HEK293 (cell line): ENCODE measurements at regions not wholly inside any gene's neighbourhood (a gene's known extent, or its start where the extent isn't known, plus 50 kb on each side); places are given as distances from the start of the nearest gene placed in this dataset.

Source experiments
- CTCF ChIA-PET: fragments of 350-600 bp; formaldehyde crosslinking; extraction: SDS; loops from one replicate; lab custom pipeline; 2021; ENCODE audit warnings: antibody characterized with exemption; lab: Yijun Ruan, JAX
- POLR2A ChIA-PET: fragments of 300-600 bp; formaldehyde crosslinking; extraction: SDS; loops from one replicate; lab custom pipeline; 2020; ENCODE audit warnings: antibody characterized with exemption, inconsistent platforms; lab: Yijun Ruan, JAX
- H3K27ac ChIP-seq: fragments of 200-500 bp; sonication (Bioruptor generic); 2 replicates; pipeline ENCODE4 v1.5.1; 2014; ENCODE audit warnings: low read depth, low read length, control low read depth, inconsistent platforms; ENCODE audit errors: extremely low read depth
- H3K36me3 ChIP-seq, 2 experiments: fragments of 200-500 bp in 1 of 2; sonication (Bioruptor generic) in 1 of 2; 1 replicate in 1 of 2; 2 replicates in 1 of 2; pipeline ENCODE4 v1.5.1; 2014 to 2017; ENCODE audit warnings: inconsistent platforms in 2 of 2, low read length in 2 of 2; ENCODE audit not compliant: control insufficient read depth in 2 of 2, insufficient read depth in 1 of 2
- H3K4me1 ChIP-seq: fragments of 200-500 bp; sonication (Bioruptor generic); 2 replicates; pipeline ENCODE4 v1.5.1; 2014; ENCODE audit warnings: mild to moderate bottlenecking, low read length, inconsistent platforms; ENCODE audit not compliant: control insufficient read depth, insufficient read depth
- H3K4me3 ChIP-seq: 2 replicates; pipeline ENCODE4 v1.5.1; 2011; ENCODE audit warnings: low read depth, mild to moderate bottlenecking, control low read depth, low read length, moderate library complexity
- H3K9me3 ChIP-seq: fragments of 200-500 bp; sonication (Bioruptor generic); 2 replicates; pipeline ENCODE4 v1.5.1; 2014; ENCODE audit warnings: low read depth, low read length, inconsistent platforms; ENCODE audit not compliant: control insufficient read depth, insufficient read depth
- HOXC10 ChIP-seq: sonication (generic); formaldehyde crosslinking; IDR thresholded peaks from 2 replicates; pipeline ENCODE4 v1.8.1; 2023; ENCODE audit warnings: mild to moderate bottlenecking, missing genetic modification reagents
- ZBTB26 ChIP-seq: fragments of 450-650 bp; formaldehyde crosslinking; optimal IDR thresholded peaks from 2 replicates; pipeline ENCODE3; 2016; ENCODE audit warnings: missing biosample characterization, mild to moderate bottlenecking, missing genetic modification characterization
- ZBTB48 ChIP-seq: fragments of 450-650 bp; formaldehyde crosslinking; IDR thresholded peaks from 2 replicates; pipeline ENCODE4 v1.5.1; 2016; ENCODE audit warnings: missing biosample characterization, missing genetic modification characterization
- ZNF121 ChIP-seq: fragments of 450-650 bp; formaldehyde crosslinking; IDR thresholded peaks from 2 replicates; pipeline ENCODE4 v1.5.1; 2016; ENCODE audit warnings: missing biosample characterization, missing genetic modification characterization
- ZNF341 ChIP-seq: fragments of 450-650 bp; formaldehyde crosslinking; IDR thresholded peaks from 2 replicates; pipeline ENCODE4; 2016; ENCODE audit warnings: low read depth, missing biosample characterization, missing genetic modification characterization
- ZNF354C ChIP-seq: fragments of 450-650 bp; formaldehyde crosslinking; IDR thresholded peaks from 2 replicates; pipeline ENCODE4 v1.5.1; 2016; ENCODE audit warnings: missing biosample characterization, missing genetic modification characterization, low read depth, borderline replicate concordance
- ZNF391 ChIP-seq: fragments of 450-650 bp; formaldehyde crosslinking; IDR thresholded peaks from 2 replicates; pipeline ENCODE4 v1.5.1; 2016; ENCODE audit warnings: low read depth, missing biosample characterization, missing genetic modification characterization, borderline replicate concordance
- ZNF433 ChIP-seq: fragments of 450-650 bp; formaldehyde crosslinking; IDR thresholded peaks from 2 replicates; pipeline ENCODE4 v1.5.1; 2016; ENCODE audit warnings: missing biosample characterization, missing genetic modification characterization, low read depth
- ZNF518A ChIP-seq: fragments of 450-650 bp; formaldehyde crosslinking; conservative IDR thresholded peaks from 2 replicates; pipeline ENCODE4 v1.5.1; 2016; ENCODE audit warnings: low read depth, missing biosample characterization, missing genetic modification characterization
- ZNF621 ChIP-seq: fragments of 450-650 bp; formaldehyde crosslinking; IDR thresholded peaks from 2 replicates; pipeline ENCODE4 v1.5.1; 2017; ENCODE audit warnings: missing biosample characterization, missing genetic modification characterization
- ZNF624 ChIP-seq: fragments of 450-650 bp; formaldehyde crosslinking; IDR thresholded peaks from 2 replicates; pipeline ENCODE4 v1.5.1; 2017; ENCODE audit warnings: missing biosample characterization, missing genetic modification characterization
- ZNF830 ChIP-seq: fragments of 450-650 bp; IDR thresholded peaks from 2 replicates; pipeline ENCODE4 v1.5.0; 2018; ENCODE audit warnings: missing biosample characterization, missing genetic modification characterization, low read depth, mild to moderate bottlenecking, moderate library complexity
- TF ChIP-seq, protein P1 (sequence below): fragments of 450-650 bp; formaldehyde crosslinking; IDR thresholded peaks from 2 replicates; pipeline ENCODE4 v1.5.1; 2016; ENCODE audit warnings: missing biosample characterization, missing genetic modification characterization
- TF ChIP-seq, protein P2 (sequence below): fragments of 450-650 bp; formaldehyde crosslinking; IDR thresholded peaks from 2 replicates; pipeline ENCODE4 v1.5.1; 2017; ENCODE audit warnings: missing biosample characterization, missing genetic modification characterization

- no peaks in the 10 kb centered on the region for H3K9me3 ChIP-seq
- TF ChIP-seq ZNF354C (tag by site-specific recombination): no peak
- TF ChIP-seq ZBTB48 (tag by site-specific recombination): no peak
- no peak for TF ChIP-seq ZNF518A
- TF ChIP-seq HOXC10 (CRISPR knock-in tag): no peak
- TF ChIP-seq ZNF121 (tag by site-specific recombination): no peak
- TF ChIP-seq, protein P1, sequence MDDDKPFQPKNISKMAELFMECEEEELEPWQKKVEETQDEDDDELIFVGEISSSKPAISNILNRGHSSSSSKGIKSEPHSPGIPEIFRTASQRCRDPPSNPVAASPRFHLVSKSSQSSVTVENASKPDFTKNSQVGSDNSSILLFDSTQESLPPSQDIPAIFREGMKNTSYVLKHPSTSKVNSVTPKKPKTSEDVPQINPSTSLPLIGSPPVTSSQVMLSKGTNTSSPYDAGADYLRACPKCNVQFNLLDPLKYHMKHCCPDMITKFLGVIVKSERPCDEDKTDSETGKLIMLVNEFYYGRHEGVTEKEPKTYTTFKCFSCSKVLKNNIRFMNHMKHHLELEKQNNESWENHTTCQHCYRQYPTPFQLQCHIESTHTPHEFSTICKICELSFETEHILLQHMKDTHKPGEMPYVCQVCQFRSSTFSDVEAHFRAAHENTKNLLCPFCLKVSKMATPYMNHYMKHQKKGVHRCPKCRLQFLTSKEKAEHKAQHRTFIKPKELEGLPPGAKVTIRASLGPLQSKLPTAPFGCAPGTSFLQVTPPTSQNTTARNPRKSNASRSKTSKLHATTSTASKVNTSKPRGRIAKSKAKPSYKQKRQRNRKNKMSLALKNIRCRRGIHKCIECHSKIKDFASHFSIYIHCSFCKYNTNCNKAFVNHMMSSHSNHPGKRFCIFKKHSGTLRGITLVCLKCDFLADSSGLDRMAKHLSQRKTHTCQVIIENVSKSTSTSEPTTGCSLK (tag by site-specific recombination): no peak
- no peak for TF ChIP-seq ZNF391 (tag by site-specific recombination)
- TF ChIP-seq ZBTB26 (tag by site-specific recombination): no peak
- TF ChIP-seq, protein P2, sequence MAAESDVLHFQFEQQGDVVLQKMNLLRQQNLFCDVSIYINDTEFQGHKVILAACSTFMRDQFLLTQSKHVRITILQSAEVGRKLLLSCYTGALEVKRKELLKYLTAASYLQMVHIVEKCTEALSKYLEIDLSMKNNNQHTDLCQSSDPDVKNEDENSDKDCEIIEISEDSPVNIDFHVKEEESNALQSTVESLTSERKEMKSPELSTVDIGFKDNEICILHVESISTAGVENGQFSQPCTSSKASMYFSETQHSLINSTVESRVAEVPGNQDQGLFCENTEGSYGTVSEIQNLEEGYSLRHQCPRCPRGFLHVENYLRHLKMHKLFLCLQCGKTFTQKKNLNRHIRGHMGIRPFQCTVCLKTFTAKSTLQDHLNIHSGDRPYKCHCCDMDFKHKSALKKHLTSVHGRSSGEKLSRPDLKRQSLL (tag by site-specific recombination): no peak
- TF ChIP-seq ZNF341: no peak
- TF ChIP-seq ZNF830 (tag by site-specific recombination): no peak
- TF ChIP-seq ZNF621 (tag by site-specific recombination): no peak
- TF ChIP-seq ZNF433 (tag by site-specific recombination): no peak
- TF ChIP-seq, all 188 proteins: peak for 0
- H3K36me3 ChIP-seq: no peaks in the 10 kb centered on the region
- ChIA-PET POLR2A (no interaction called here), CTCF (interaction anchor here (0.6 to 1.4 kb wide), 3 partner anchors 12 to 880 kb away, joined by 3 to 6 read pairs (median 3); no protein-coding TSS in a partner anchor)
- no peak overlapping the region for H3K27ac ChIP-seq
- peaks cover 4% of the 10 kb centered on the region; the same call in 1 of the 2 replicates for H3K4me1 ChIP-seq
- H3K4me3 ChIP-seq: no peak overlapping the region
These were observed 368.9 kb upstream of the ASIC2 start for GRCh38 chr17:33661975-33662374.

DNA sequence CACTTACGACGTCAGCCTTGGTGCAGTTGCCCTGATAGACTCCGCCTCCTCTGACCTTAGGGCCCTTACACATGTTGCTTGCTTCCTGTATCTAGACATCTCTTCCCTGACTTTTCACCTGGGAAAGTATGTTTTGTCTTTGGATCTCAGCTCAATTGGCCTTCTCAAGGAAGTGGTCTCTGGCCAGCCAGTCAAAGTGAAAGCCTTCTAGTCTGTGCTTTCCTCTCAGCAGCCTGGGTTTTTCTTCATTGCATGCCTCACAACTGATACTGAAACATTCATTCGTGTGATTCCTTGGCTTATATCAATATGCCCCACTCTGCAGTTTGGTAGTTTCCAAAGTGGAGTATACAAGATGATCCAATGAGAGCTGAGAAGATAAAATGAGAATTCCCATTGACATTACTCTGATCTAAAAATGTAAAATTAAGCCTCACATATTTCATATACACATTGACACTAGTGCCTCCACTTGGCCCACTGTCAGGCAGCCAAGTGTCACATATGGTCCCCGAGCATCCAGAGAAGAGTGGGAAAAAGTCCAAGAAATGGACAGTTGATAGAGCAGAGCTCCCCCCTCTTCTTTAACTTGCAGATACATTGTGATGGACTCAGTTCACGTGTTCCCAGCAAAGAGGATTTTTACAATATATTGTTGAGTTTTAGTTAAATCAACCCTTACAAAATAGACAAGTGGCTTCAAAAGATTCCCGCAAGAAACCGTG lies 371.2 kb upstream of the ASIC2 start:
- Histone ChIP-seq H3K36me3 (no peaks in the 10 kb centered on the region), H3K4me1 (peaks cover 8% of the 10 kb centered on the region), H3K4me3 (no peak overlapping the region), H3K9me3 (no peaks in the 10 kb centered on the region), H3K27ac (no peak overlapping the region)
- TF ChIP-seq ZNF624 (tag by site-specific recombination): no peak
- CTCF ChIA-PET: interaction anchor here (1.0 kb wide), 1 partner anchor 11 kb away, joined by 4 read pairs; no protein-coding TSS in a partner anchor
- POLR2A ChIA-PET: no interaction called here
